Type B pancreatic cell (in vitro differentiated cells): ENCODE measurements at regions not wholly inside any gene's neighbourhood (a gene's known extent, or its start where the extent isn't known, plus 50 kb on each side); places are given as distances from the start of the nearest gene placed in this dataset.

ENCODE experiments used
- DNase-seq: peaks from one replicate; pipeline ENCODE4 v3.0.0; 2021; ENCODE audit warnings: mixed read lengths; ENCODE audit not compliant: unreplicated experiment; ENCODE audit errors: extremely low spot score
- H3K27ac Mint-ChIP-seq: 2 replicates; pipeline ENCODE4 v1.8.0; 2021; ENCODE audit warnings: mild to moderate bottlenecking, mixed read lengths
- H3K27me3 Mint-ChIP-seq: 2 replicates; pipeline ENCODE4 v1.8.0; 2021; ENCODE audit warnings: mixed read lengths
- H3K36me3 Mint-ChIP-seq: 2 replicates; pipeline ENCODE4 v1.8.0; 2021; ENCODE audit warnings: mixed read lengths
- H3K4me1 Mint-ChIP-seq: one replicate; pipeline ENCODE4 v1.8.0; 2021; ENCODE audit warnings: mixed read lengths; ENCODE audit not compliant: unreplicated experiment
- H3K4me3 Mint-ChIP-seq: 2 replicates; pipeline ENCODE4 v1.8.0; 2021; ENCODE audit warnings: mild to moderate bottlenecking, mixed read lengths
- H3K9me3 Mint-ChIP-seq: 2 replicates; pipeline ENCODE4 v1.8.0; 2021; ENCODE audit warnings: mixed read lengths
- CTCF ChIP-seq: fragments of 200-600 bp; sonication (generic); conservative IDR thresholded peaks from 2 replicates; pipeline ENCODE4 v1.5.0; 2021; ENCODE audit warnings: antibody characterized with exemption, mild to moderate bottlenecking

GRCh38 chr1:5812295-5812694 is 179.9 kb downstream of the NPHP4 start:
- no peaks in the 10 kb centered on the region for H3K4me1 Mint-ChIP-seq
- H3K27ac Mint-ChIP-seq, result no peak overlapping the region
- H3K36me3 Mint-ChIP-seq, result no peaks in the 10 kb centered on the region
- no peaks in the 10 kb centered on the region for H3K9me3 Mint-ChIP-seq
- no peak for DNase-seq
- H3K27me3 Mint-ChIP-seq, result peaks cover 22% of the 10 kb centered on the region
- no peak for TF ChIP-seq CTCF
- no peak overlapping the region for H3K4me3 Mint-ChIP-seq

DNA sequence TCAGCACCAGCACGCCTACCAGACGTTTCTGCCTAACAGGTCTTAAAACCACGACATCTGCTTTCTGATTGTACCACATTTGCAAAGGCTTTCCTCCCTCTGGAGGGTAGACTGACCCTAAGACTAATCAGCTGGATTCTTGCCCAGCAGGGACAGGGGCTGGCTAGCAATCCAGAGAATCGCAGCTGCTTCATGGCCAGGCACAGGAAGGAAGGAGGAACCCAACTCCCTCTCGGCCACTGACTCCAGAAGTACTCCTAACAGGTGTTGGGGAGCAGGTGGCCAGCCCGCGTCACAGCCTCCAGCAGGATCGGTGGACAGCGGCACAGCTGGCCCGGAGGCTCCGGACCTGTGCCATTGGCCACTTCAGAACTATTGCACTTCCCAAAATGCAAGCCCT is 180.8 kb downstream of the NPHP4 start:
- TF ChIP-seq CTCF, result no peak
- Mint-ChIP-seq H3K9me3 (no peaks in the 10 kb centered on the region), H3K27me3 (peaks cover 21% of the 10 kb centered on the region), H3K27ac (no peak overlapping the region), H3K4me1 (no peaks in the 10 kb centered on the region), H3K4me3 (no peak overlapping the region), H3K36me3 (no peaks in the 10 kb centered on the region)
- DNase-seq, result no peak

GRCh38 chr1:5810553-5811270 is 181.5 kb downstream of the NPHP4 start:
- no peak overlapping the region for H3K27ac Mint-ChIP-seq
- no peak for DNase-seq
- no peak for TF ChIP-seq CTCF
- H3K27me3 Mint-ChIP-seq, result peaks cover 17% of the 10 kb centered on the region
- H3K36me3 Mint-ChIP-seq, result no peaks in the 10 kb centered on the region
- no peaks in the 10 kb centered on the region for H3K4me1 Mint-ChIP-seq
- H3K4me3 Mint-ChIP-seq, result no peak overlapping the region
- H3K9me3 Mint-ChIP-seq, result no peaks in the 10 kb centered on the region

GRCh38 chr1:5810131-5810530 is 182.1 kb downstream of the NPHP4 start:
- no peak for TF ChIP-seq CTCF
- Mint-ChIP-seq H3K27me3 (peaks cover 17% of the 10 kb centered on the region), H3K4me3 (no peak overlapping the region), H3K9me3 (no peaks in the 10 kb centered on the region), H3K4me1 (no peaks in the 10 kb centered on the region), H3K27ac (no peak overlapping the region), H3K36me3 (no peaks in the 10 kb centered on the region)
- DNase-seq, result no peak

DNA sequence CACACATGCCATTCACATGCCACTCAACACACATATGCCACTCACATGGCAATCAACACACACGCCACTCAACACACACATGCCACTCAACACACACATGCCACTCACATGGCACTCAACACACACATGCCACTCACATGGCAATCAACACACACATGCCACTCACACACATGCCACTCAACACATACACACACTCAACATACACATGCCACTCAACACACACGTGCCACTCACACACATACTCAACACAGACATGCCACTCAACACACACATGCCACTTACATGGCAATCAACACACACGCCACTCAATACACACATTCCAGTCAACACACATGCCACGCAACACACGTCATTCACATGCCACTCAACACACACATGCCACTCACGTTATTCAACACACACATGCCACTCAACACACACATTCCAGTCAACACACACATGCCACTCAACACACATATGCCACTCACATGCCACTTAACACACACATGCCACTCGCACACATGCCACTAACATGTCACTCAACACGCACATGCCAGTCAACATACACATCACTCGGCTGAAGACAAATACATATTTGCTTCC is 182.9 kb downstream of the NPHP4 start:
- no peak for TF ChIP-seq CTCF
- Mint-ChIP-seq H3K4me1 (no peaks in the 10 kb centered on the region), H3K4me3 (no peak overlapping the region), H3K9me3 (no peaks in the 10 kb centered on the region), H3K36me3 (no peaks in the 10 kb centered on the region), H3K27me3 (peaks cover 17% of the 10 kb centered on the region), H3K27ac (no peak overlapping the region)
- no peak for DNase-seq
